ENCODE measurements at regions not wholly inside any gene's neighbourhood (a gene's known extent, or its start where the extent isn't known, plus 50 kb on each side); places are given as distances from the start of the nearest gene placed in this dataset.

DNA sequence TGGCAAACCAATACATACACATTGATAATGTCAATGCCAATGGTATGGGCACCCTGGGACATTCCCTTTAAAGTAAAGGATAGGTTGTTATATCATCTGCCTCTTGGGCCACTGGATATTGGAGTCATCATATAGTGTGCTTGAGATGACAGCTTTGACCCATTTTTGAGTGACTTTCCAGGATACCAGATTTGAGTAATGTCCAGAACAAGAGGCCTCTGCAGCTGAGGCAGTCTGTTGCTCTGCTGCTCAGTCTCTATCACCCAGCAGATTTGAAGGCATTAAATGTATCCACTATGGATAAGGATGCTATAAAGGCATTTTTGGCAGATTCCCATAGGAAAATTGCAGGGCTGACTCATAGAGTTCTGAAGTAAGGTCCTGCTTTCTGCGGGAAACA is 525.6 kb upstream of the SEMA6A start:
- no peaks in the 10 kb centered on the region for H3K36me3 ChIP-seq (ENCODE audit: insufficient read depth, low read length)
- H4K20me1 ChIP-seq (ENCODE audit: insufficient read depth, low read length): no peaks in the 10 kb centered on the region
- intact Hi-C loops (cut with micrococcal nuclease; ENCODE audit: unreplicated experiment): no loop called here
- no peak overlapping the region for H3K4me3 ChIP-seq (ENCODE audit: low read depth, low read length, poor library complexity, severe bottlenecking)
- H3K4me2 ChIP-seq (ENCODE audit: low read length): no peak overlapping the region
- no peaks in the 10 kb centered on the region for H3K79me2 ChIP-seq (ENCODE audit: insufficient read depth, low read depth, low read length)
- no peaks in the 10 kb centered on the region for H3K9me3 ChIP-seq (ENCODE audit: low read length)
- CTCF ChIA-PET (ENCODE audit: unreplicated experiment): no interaction called here
- no peak for TF ChIP-seq EZH2phosphoT487 (IDR thresholded peaks at IDR 0.05; ENCODE audit: borderline replicate concordance, low read depth, low read length)
- TF ChIP-seq, protein P1, sequence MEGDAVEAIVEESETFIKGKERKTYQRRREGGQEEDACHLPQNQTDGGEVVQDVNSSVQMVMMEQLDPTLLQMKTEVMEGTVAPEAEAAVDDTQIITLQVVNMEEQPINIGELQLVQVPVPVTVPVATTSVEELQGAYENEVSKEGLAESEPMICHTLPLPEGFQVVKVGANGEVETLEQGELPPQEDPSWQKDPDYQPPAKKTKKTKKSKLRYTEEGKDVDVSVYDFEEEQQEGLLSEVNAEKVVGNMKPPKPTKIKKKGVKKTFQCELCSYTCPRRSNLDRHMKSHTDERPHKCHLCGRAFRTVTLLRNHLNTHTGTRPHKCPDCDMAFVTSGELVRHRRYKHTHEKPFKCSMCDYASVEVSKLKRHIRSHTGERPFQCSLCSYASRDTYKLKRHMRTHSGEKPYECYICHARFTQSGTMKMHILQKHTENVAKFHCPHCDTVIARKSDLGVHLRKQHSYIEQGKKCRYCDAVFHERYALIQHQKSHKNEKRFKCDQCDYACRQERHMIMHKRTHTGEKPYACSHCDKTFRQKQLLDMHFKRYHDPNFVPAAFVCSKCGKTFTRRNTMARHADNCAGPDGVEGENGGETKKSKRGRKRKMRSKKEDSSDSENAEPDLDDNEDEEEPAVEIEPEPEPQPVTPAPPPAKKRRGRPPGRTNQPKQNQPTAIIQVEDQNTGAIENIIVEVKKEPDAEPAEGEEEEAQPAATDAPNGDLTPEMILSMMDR (conservative IDR thresholded peaks at IDR 0.05; ENCODE audit: low read length): no peak
- no TSS peak for BruUV-seq (replicated peaks)
- no peaks in the 10 kb centered on the region for H3K4me1 ChIP-seq (ENCODE audit: insufficient read depth, low read length, poor library complexity, severe bottlenecking)
- POLR2A ChIA-PET: no interaction called here
- no peak for DNase-seq (ENCODE audit: low spot score)
- H3K27ac ChIP-seq (ENCODE audit: low read depth, low read length, poor library complexity, severe bottlenecking): no peak overlapping the region
- no peaks in the 10 kb centered on the region for H3K9me2 ChIP-seq (ENCODE audit: insufficient read depth, low read length)
- no peak overlapping the region for H2AFZ ChIP-seq (ENCODE audit: low read length)

DNA sequence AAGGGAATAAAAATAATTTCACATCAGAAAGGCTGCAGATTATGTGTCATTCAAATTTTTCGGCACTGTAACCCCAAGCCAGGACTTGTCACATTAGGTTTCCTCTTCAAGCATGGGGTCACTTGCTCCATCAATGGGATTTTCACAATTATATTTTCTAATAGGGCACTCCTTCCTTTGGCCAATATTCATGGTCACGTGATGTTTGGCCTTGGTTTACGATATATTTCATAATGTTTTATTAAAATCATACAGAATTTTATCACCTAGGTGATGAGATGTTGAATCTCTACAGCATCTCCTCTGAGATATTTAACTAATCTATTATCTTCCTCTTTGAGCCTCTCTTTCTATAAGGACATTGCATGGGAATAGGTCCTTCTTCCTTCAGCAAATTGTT is 523.5 kb upstream of the SEMA6A start:
- intact Hi-C loops (cut with micrococcal nuclease; ENCODE audit: unreplicated experiment): no loop called here
- CTCF ChIA-PET (ENCODE audit: unreplicated experiment): no interaction called here

More for the DNA sequence above, 523.5 kb upstream of the SEMA6A start:
- no peaks in the 10 kb centered on the region for H3K36me3 ChIP-seq (ENCODE audit: insufficient read depth, low read length)
- no peaks in the 10 kb centered on the region for H4K20me1 ChIP-seq (ENCODE audit: insufficient read depth, low read length)
- no peaks in the 10 kb centered on the region for H3K9me3 ChIP-seq (ENCODE audit: low read length)
- H2AFZ ChIP-seq (ENCODE audit: low read length): no peak overlapping the region
- H3K4me1 ChIP-seq (ENCODE audit: insufficient read depth, low read length, poor library complexity, severe bottlenecking): no peaks in the 10 kb centered on the region
- DNase-seq (ENCODE audit: low spot score): no peak
- H3K4me3 ChIP-seq (ENCODE audit: low read depth, low read length, poor library complexity, severe bottlenecking): no peak overlapping the region
- no peak overlapping the region for H3K27ac ChIP-seq (ENCODE audit: low read depth, low read length, poor library complexity, severe bottlenecking)
- TF ChIP-seq EZH2phosphoT487 (IDR thresholded peaks at IDR 0.05; ENCODE audit: borderline replicate concordance, low read depth, low read length): no peak
- TF ChIP-seq, protein P1 (conservative IDR thresholded peaks at IDR 0.05; ENCODE audit: low read length): no peak
- no peak overlapping the region for H3K4me2 ChIP-seq (ENCODE audit: low read length)
- POLR2A ChIA-PET: no interaction called here
- H3K9me2 ChIP-seq (ENCODE audit: insufficient read depth, low read length): no peaks in the 10 kb centered on the region
- BruUV-seq (replicated peaks): no TSS peak
- no peaks in the 10 kb centered on the region for H3K79me2 ChIP-seq (ENCODE audit: insufficient read depth, low read depth, low read length)
